ENCODE measurements at regions not wholly inside any gene's neighbourhood (a gene's known extent, or its start where the extent isn't known, plus 50 kb on each side); places are given as distances from the start of the nearest gene placed in this dataset.

DNA sequence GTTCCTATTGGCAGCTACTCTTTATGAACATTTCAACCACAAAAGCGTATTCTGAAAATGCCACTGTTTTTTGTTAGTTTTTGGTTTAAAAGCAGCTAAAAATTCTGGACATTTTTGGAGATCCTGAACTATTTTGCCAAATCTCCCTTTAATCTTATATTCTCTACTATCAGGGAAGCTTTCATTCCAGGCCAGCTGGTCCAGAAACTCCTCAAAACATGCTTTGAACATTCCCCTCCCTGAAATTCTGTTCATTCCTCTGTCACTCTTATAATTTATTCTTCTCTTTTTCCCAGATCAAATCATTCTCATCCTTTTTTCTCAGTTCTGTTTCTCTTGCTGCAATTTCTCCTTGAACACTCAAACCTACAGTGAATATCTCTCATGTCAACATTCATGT lies 790.9 kb upstream of the ARGLU1 start:
- Histone ChIP-seq H3K27ac (ENCODE audit: low read depth, low read length) (no peak overlapping the region), H3K27me3 (ENCODE audit: control insufficient read depth, insufficient read depth, low read length) (no peaks in the 10 kb centered on the region), H3K36me3 (ENCODE audit: control insufficient read depth, insufficient read depth, low read length) (no peaks in the 10 kb centered on the region), H3K9me3 (ENCODE audit: control insufficient read depth, insufficient read depth, low read length) (no peaks in the 10 kb centered on the region), H3K4me1 (ENCODE audit: control insufficient read depth, insufficient read depth, low read length) (no peaks in the 10 kb centered on the region), H3K4me3 (ENCODE audit: low read depth, low read length) (no peak overlapping the region)
- no CpG with 5 or more reads among the region's 1 CpG for WGBS (ENCODE audit: insufficient coverage)
- no peak for DNase-seq (ENCODE audit: low read depth in 4 of 6, low spot score in 6 of 6)

DNA sequence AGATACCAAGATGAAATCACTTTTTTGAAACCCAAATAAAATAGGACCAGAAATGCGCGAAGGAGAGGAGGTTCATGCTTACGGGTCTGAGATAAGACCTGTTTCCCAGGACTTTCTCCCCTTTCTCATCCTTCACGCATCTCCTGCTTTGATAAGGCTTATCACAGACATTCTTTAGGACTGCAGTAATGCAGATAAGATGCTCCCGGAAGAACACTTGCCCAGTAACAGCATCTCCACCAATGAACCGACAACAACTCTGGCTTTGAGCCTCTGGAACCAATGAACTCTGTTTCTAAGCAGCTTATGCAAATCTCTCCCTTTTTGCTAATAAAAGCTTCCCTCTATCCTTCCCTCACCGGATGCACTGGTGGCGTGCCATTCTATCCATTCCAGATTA lies 783.4 kb upstream of the ARGLU1 start:
- Histone ChIP-seq H3K4me3 (ENCODE audit: low read depth, low read length) (no peak overlapping the region), H3K9me3 (ENCODE audit: control insufficient read depth, insufficient read depth, low read length) (no peaks in the 10 kb centered on the region), H3K27me3 (ENCODE audit: control insufficient read depth, insufficient read depth, low read length) (no peaks in the 10 kb centered on the region), H3K4me1 (ENCODE audit: control insufficient read depth, insufficient read depth, low read length) (no peaks in the 10 kb centered on the region), H3K36me3 (ENCODE audit: control insufficient read depth, insufficient read depth, low read length) (no peaks in the 10 kb centered on the region), H3K27ac (ENCODE audit: low read depth, low read length) (no peak overlapping the region)
- WGBS (ENCODE audit: insufficient coverage) = 85% methylated on average over 8 of the region's 8 CpGs
- no peak for DNase-seq (ENCODE audit: low read depth in 4 of 6, low spot score in 6 of 6)

DNA sequence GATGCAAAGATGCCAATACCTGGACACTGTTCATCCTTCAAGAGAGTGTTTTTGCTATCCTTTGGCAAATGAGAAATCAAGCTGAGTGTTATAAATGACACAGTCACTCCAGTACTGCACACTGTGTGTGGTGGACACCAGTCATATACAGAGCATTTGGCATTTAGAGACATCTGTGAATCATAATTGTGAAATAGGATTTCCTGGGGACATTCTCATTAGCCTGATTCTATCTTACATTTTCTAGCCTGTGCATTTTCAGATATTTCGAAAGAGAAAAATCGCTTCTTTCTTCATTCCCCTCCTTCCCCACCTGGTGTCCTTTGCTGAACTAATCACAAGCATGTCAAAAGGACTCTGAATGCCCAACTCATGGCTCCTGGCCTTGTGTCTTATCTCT lies 781.0 kb upstream of the ARGLU1 start:
- 92% methylated on average over 2 of the region's 2 CpGs for WGBS (ENCODE audit: insufficient coverage)
- DNase-seq (ENCODE audit: low read depth in 4 of 6, low spot score in 6 of 6) = no peak
- no peak overlapping the region for H3K4me3 ChIP-seq (ENCODE audit: low read depth, low read length)
- no peaks in the 10 kb centered on the region for H3K27me3 ChIP-seq (ENCODE audit: control insufficient read depth, insufficient read depth, low read length)
- no peak overlapping the region for H3K27ac ChIP-seq (ENCODE audit: low read depth, low read length)
- H3K36me3 ChIP-seq (ENCODE audit: control insufficient read depth, insufficient read depth, low read length) = no peaks in the 10 kb centered on the region
- H3K9me3 ChIP-seq (ENCODE audit: control insufficient read depth, insufficient read depth, low read length) = no peaks in the 10 kb centered on the region
- no peaks in the 10 kb centered on the region for H3K4me1 ChIP-seq (ENCODE audit: control insufficient read depth, insufficient read depth, low read length)

DNA sequence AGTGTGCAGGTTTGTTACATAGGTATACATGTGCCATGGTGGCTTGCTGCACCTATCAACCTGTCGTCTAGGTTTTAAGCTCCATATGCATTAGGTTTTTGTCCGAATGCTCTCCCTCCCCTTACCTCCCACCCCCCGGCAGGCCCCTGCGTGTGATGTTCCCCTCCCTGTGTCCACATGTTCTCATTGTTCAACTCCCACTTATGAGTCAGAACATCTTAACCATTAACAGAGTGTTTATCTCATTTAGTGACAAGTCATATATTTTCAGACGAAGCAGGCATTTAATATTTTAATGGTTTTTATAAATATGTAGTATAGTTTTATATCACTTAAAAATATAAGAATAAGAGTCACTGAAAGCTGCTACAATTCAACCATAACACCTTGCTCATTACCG lies 780.5 kb upstream of the ARGLU1 start:
- no peak for DNase-seq (ENCODE audit: low read depth in 4 of 6, low spot score in 6 of 6)
- H3K9me3 ChIP-seq (ENCODE audit: control insufficient read depth, insufficient read depth, low read length) = no peaks in the 10 kb centered on the region
- no peak overlapping the region for H3K27ac ChIP-seq (ENCODE audit: low read depth, low read length)
- H3K4me1 ChIP-seq (ENCODE audit: control insufficient read depth, insufficient read depth, low read length) = no peaks in the 10 kb centered on the region
- no peak overlapping the region for H3K4me3 ChIP-seq (ENCODE audit: low read depth, low read length)
- no peaks in the 10 kb centered on the region for H3K27me3 ChIP-seq (ENCODE audit: control insufficient read depth, insufficient read depth, low read length)
- H3K36me3 ChIP-seq (ENCODE audit: control insufficient read depth, insufficient read depth, low read length) = no peaks in the 10 kb centered on the region
- 79% methylated on average over 3 of the region's 6 CpGs for WGBS (ENCODE audit: insufficient coverage)

DNA sequence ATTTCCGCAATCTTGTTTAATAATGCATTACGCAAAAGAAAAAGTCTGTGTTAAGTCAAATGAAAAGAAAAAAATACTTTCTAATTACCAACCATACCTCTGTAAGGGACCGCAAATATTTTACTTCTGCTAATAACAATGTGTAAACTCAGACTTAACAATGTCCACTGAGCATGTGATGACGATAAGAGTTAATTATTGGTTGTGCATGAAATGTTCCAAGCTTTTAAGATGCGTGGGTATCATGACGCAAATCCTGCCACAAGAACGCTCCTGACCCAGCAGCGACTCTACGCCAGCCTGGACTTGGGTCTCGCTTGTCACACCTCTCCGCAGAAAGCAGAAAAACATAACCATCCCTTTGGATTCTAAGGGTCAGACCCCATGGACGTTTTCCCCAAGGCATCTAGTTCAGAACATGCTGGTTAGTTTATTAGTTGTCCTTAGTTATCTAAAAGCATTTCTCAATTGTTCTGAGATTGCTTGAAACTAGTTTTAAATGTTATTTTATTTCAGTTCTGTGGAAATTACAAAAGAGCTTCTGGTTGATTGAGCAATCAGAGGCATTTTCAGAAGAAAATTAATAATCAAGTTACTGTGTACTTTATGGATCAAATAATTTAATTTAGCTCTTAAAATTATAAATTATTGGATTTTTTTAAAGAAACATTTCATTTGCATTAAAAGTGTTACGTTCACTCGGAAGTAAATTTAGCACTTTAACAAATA lies 779.9 kb upstream of the ARGLU1 start:
- H3K9me3 ChIP-seq (ENCODE audit: control insufficient read depth, insufficient read depth, low read length) = no peaks in the 10 kb centered on the region
- H3K27me3 ChIP-seq (ENCODE audit: control insufficient read depth, insufficient read depth, low read length) = no peaks in the 10 kb centered on the region
- H3K4me1 ChIP-seq (ENCODE audit: control insufficient read depth, insufficient read depth, low read length) = no peaks in the 10 kb centered on the region
- 94% methylated on average over 7 of the region's 14 CpGs for WGBS (ENCODE audit: insufficient coverage)
- no peak for DNase-seq (ENCODE audit: low read depth in 4 of 6, low spot score in 6 of 6)
- H3K4me3 ChIP-seq (ENCODE audit: low read depth, low read length) = no peak overlapping the region
- no peaks in the 10 kb centered on the region for H3K36me3 ChIP-seq (ENCODE audit: control insufficient read depth, insufficient read depth, low read length)
- H3K27ac ChIP-seq (ENCODE audit: low read depth, low read length) = no peak overlapping the region

DNA sequence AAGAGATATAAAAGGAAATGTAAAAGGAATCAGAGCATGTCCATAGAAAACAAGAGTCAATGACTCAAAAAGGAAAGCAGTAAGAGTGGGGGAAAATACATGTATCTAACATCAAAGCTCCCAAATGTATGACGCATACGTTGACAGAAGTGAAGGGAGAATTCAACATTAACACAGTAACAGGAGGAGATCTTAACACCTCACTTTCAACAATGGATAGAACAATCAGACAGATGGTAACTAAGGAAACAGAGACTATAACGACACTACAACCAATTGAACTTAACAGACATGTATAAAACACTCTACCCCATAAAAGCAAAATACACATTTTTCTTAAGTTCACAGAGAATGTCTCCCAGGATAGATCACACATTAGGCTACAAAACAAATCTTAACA lies 774.8 kb upstream of the ARGLU1 start:
- H3K9me3 ChIP-seq (ENCODE audit: control insufficient read depth, insufficient read depth, low read length) = no peaks in the 10 kb centered on the region
- 83% methylated on average over 3 of the region's 3 CpGs for WGBS (ENCODE audit: insufficient coverage)
- no peaks in the 10 kb centered on the region for H3K27me3 ChIP-seq (ENCODE audit: control insufficient read depth, insufficient read depth, low read length)
- DNase-seq (ENCODE audit: low read depth in 4 of 6, low spot score in 6 of 6) = no peak
- H3K36me3 ChIP-seq (ENCODE audit: control insufficient read depth, insufficient read depth, low read length) = no peaks in the 10 kb centered on the region
- no peaks in the 10 kb centered on the region for H3K4me1 ChIP-seq (ENCODE audit: control insufficient read depth, insufficient read depth, low read length)
- no peak overlapping the region for H3K4me3 ChIP-seq (ENCODE audit: low read depth, low read length)
- H3K27ac ChIP-seq (ENCODE audit: low read depth, low read length) = no peak overlapping the region

DNA sequence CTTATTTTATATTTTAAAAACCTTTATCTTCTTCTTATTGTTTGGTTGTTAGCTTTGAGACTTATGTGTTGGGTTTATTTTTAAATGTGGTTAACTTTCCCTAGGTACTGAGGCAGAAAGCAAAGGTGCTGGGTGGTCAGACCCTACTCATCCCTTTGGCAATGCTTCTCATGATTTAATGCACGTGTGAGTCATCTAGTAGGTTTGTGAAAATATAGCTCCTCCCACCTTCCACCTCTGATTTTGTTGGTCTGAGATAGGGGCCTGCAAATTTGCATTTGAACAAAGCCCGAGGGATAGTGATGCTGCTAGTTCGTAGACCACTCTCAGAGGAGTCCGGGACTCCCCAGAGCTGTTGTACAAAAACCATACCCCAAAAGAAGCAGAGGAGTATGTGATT lies 771.3 kb upstream of the ARGLU1 start:
- no peak overlapping the region for H3K4me3 ChIP-seq (ENCODE audit: low read depth, low read length)
- 100% methylated on average over 1 of the region's 4 CpGs for WGBS (ENCODE audit: insufficient coverage)
- no peaks in the 10 kb centered on the region for H3K36me3 ChIP-seq (ENCODE audit: control insufficient read depth, insufficient read depth, low read length)
- H3K4me1 ChIP-seq (ENCODE audit: control insufficient read depth, insufficient read depth, low read length) = no peaks in the 10 kb centered on the region
- DNase-seq (ENCODE audit: low read depth in 4 of 6, low spot score in 6 of 6) = no peak
- H3K27ac ChIP-seq (ENCODE audit: low read depth, low read length) = no peak overlapping the region
- H3K9me3 ChIP-seq (ENCODE audit: control insufficient read depth, insufficient read depth, low read length) = no peaks in the 10 kb centered on the region
- no peaks in the 10 kb centered on the region for H3K27me3 ChIP-seq (ENCODE audit: control insufficient read depth, insufficient read depth, low read length)

DNA sequence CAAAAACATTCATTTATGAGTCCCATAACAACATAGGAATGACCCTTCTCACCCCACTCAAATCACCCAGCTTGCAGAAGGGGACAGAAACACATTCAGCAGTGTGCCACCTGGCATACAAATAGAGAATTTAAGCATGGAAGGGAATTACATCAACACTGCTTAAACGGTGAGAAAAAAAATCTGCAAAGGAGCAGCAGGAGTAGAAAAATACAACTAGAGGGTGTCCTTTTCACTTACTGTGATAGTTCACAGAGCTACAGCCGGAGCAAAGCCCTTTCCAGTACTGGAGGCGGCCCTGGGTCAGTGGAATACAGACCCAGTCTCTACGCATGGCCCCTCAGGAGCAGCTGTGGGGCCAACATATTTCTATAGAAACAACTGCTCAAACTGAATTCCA lies 764.3 kb upstream of the ARGLU1 start:
- Histone ChIP-seq H3K9me3 (ENCODE audit: control insufficient read depth, insufficient read depth, low read length) (no peaks in the 10 kb centered on the region), H3K36me3 (ENCODE audit: control insufficient read depth, insufficient read depth, low read length) (no peaks in the 10 kb centered on the region), H3K27me3 (ENCODE audit: control insufficient read depth, insufficient read depth, low read length) (no peaks in the 10 kb centered on the region), H3K4me3 (ENCODE audit: low read depth, low read length) (no peak overlapping the region), H3K27ac (ENCODE audit: low read depth, low read length) (no peak overlapping the region), H3K4me1 (ENCODE audit: control insufficient read depth, insufficient read depth, low read length) (no peaks in the 10 kb centered on the region)
- peak in 2 of 6 donors; percentile 25 to 43 for DNase-seq (ENCODE audit: low read depth in 4 of 6, low spot score in 6 of 6)
- no CpG with 5 or more reads among the region's 4 CpGs for WGBS (ENCODE audit: insufficient coverage)

DNA sequence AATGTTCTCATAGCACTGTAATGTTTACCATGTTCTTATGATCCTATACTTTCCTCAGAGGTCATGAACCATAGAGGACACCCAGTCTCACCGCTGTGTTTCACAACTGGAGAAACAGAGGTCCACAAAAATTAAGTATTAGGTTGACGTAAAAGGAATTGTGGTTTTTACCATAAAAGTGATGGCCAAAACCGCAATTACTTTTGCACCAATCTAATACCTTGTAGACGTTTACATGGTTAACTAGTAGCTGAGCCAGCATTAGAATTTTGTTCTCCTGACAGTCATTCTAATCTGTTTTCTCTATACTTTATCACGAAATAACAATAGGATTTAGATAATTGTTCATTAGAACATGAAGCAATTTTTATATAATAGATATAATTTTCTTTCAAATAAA lies 763.4 kb upstream of the ARGLU1 start:
- Histone ChIP-seq H3K4me3 (ENCODE audit: low read depth, low read length) (no peak overlapping the region), H3K36me3 (ENCODE audit: control insufficient read depth, insufficient read depth, low read length) (no peaks in the 10 kb centered on the region), H3K27me3 (ENCODE audit: control insufficient read depth, insufficient read depth, low read length) (no peaks in the 10 kb centered on the region), H3K27ac (ENCODE audit: low read depth, low read length) (no peak overlapping the region), H3K4me1 (ENCODE audit: control insufficient read depth, insufficient read depth, low read length) (no peaks in the 10 kb centered on the region), H3K9me3 (ENCODE audit: control insufficient read depth, insufficient read depth, low read length) (no peaks in the 10 kb centered on the region)
- no peak for DNase-seq (ENCODE audit: low read depth in 4 of 6, low spot score in 6 of 6)
- no CpG with 5 or more reads among the region's 5 CpGs for WGBS (ENCODE audit: insufficient coverage)

DNA sequence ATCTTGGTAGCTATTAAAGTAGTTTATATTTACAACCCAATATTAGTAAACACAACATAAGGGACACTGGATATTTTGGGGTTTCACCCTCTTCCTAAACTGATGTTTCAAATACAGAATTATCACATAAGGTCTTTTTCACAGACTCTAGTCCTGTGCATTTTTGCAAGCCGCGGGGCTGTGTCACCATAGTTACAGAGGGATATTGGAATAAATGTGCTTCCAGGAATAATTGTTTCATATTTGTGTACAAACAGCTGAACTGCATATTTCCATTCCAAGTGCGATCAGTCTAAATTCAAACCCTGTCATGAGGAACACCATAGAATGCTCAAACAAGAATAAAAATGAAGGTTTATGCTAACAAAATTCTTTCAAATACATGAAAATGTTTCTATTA lies 762.5 kb upstream of the ARGLU1 start:
- Histone ChIP-seq H3K9me3 (ENCODE audit: control insufficient read depth, insufficient read depth, low read length) (no peaks in the 10 kb centered on the region), H3K4me1 (ENCODE audit: control insufficient read depth, insufficient read depth, low read length) (no peaks in the 10 kb centered on the region), H3K4me3 (ENCODE audit: low read depth, low read length) (no peak overlapping the region), H3K36me3 (ENCODE audit: control insufficient read depth, insufficient read depth, low read length) (no peaks in the 10 kb centered on the region), H3K27me3 (ENCODE audit: control insufficient read depth, insufficient read depth, low read length) (no peaks in the 10 kb centered on the region), H3K27ac (ENCODE audit: low read depth, low read length) (no peak overlapping the region)
- no CpG with 5 or more reads among the region's 3 CpGs for WGBS (ENCODE audit: insufficient coverage)
- peak in 3 of 6 donors; percentile 12 to 65 (median 41) for DNase-seq (ENCODE audit: low read depth in 4 of 6, low spot score in 6 of 6)
